Panc1 (cell line): ENCODE measurements at regions not wholly inside any gene's neighbourhood (a gene's known extent, or its start where the extent isn't known, plus 50 kb on each side); places are given as distances from the start of the nearest gene placed in this dataset.

Experiments
- ATAC-seq: fragments of 200-7000 bp; cut with Tn5 transposase; 2 replicates; pipeline ENCODE4 v1.9.1; 2020; ENCODE audit warnings: mild to moderate bottlenecking, moderate library complexity
- BruUV-seq: library from RNA; stranded (reverse); fragments of 400-500 nt; replicated peaks from 2 replicates; lab custom pipeline; 2021; lab: Mats Ljungman, UMichigan
- CTCF ChIA-PET: fragments of 300-600 bp; sonication (Branson Sonifier 250); formaldehyde crosslinking; loops from one replicate; lab custom pipeline; 2022; ENCODE audit warnings: antibody characterized with exemption; lab: Charles Lee
- POLR2A ChIA-PET: fragments of 300-600 bp; sonication (Branson Sonifier 250); formaldehyde crosslinking; loops from one replicate; lab custom pipeline; 2022; ENCODE audit warnings: antibody characterized with exemption; lab: Charles Lee
- DNase-seq: peaks from one replicate; pipeline ENCODE4 v3.0.0-alpha.2; 2010; ENCODE audit warnings: low read depth, low spot score
- H3K27ac ChIP-seq: 2 replicates; pipeline ENCODE4 v1.5.1; 2011; ENCODE audit warnings: mild to moderate bottlenecking, low read length, inconsistent platforms
- H3K27me3 ChIP-seq: fragments of 200-500 bp; sonication (Bioruptor generic); 2 replicates; pipeline ENCODE4 v1.6.0; 2014; ENCODE audit warnings: low read length, inconsistent platforms; ENCODE audit not compliant: control insufficient read depth, insufficient read depth
- H3K36me3 ChIP-seq: fragments of 200-500 bp; sonication (Bioruptor generic); 2 replicates; pipeline ENCODE4 v1.5.1; 2014; ENCODE audit warnings: inconsistent platforms, mild to moderate bottlenecking, low read length, moderate library complexity; ENCODE audit not compliant: control insufficient read depth, insufficient read depth
- H3K4me1 ChIP-seq: 2 replicates; pipeline ENCODE4 v1.5.1; 2011; ENCODE audit warnings: inconsistent platforms, mild to moderate bottlenecking, low read length, moderate library complexity; ENCODE audit not compliant: control insufficient read depth, insufficient read depth
- H3K4me3 ChIP-seq, 2 experiments: 2 replicates each; pipeline ENCODE4 v1.5.1; 2011 to 2012; ENCODE audit warnings: low read depth in 2 of 2, low read length in 2 of 2, mild to moderate bottlenecking in 2 of 2, inconsistent platforms in 1 of 2, moderate library complexity in 1 of 2
- H3K9me3 ChIP-seq: fragments of 200-500 bp; sonication (Bioruptor generic); 2 replicates; pipeline ENCODE4 v1.5.1; 2014; ENCODE audit warnings: low read depth, mild to moderate bottlenecking, inconsistent platforms, low read length, moderate library complexity; ENCODE audit not compliant: control insufficient read depth, insufficient read depth
- POLR2AphosphoS5 ChIP-seq: IDR thresholded peaks from 2 replicates; pipeline ENCODE4 v1.6.1; 2012; ENCODE audit warnings: mild to moderate bottlenecking, low read depth, low read length, moderate library complexity
- SIN3A ChIP-seq: IDR thresholded peaks from 2 replicates; pipeline ENCODE4 v1.6.1; 2012; ENCODE audit warnings: low read depth, mild to moderate bottlenecking, low read length, moderate library complexity, borderline replicate concordance; ENCODE audit not compliant: insufficient read depth
- TCF7L2 ChIP-seq: IDR thresholded peaks from 2 replicates; pipeline ENCODE4 v1.6.1; 2011; ENCODE audit warnings: mild to moderate bottlenecking, low read depth, low read length, inconsistent platforms
- in situ Hi-C: cut with HindIII; loops from 2 replicates; pipeline ENCODE4 v1.10.0; 2016; ENCODE audit warnings: low sequenced_read_pairs, low pct_unique_long_range_greater_than_20kb
- intact Hi-C: fragments of 100-400 bp; cut with micrococcal nuclease; formaldehyde crosslinking; loops from one replicate; pipeline ENCODE4 v1.10.0; 2022; ENCODE audit not compliant: unreplicated experiment
- TF ChIP-seq, protein P1 (sequence below): fragments of 450-650 bp; IDR thresholded peaks from 2 replicates; pipeline ENCODE4 v1.5.1; 2017; ENCODE audit warnings: mild to moderate bottlenecking
- TF ChIP-seq, protein P2 (sequence below), 2 experiments: IDR thresholded peaks; 2 replicates each; pipeline ENCODE4 v1.6.1; 2011 to 2012; ENCODE audit warnings: low read depth in 2 of 2, control low read depth in 1 of 2, low read length in 1 of 2, mild to moderate bottlenecking in 1 of 2, moderate library complexity in 1 of 2; ENCODE audit not compliant: insufficient read depth in 1 of 2

DNA sequence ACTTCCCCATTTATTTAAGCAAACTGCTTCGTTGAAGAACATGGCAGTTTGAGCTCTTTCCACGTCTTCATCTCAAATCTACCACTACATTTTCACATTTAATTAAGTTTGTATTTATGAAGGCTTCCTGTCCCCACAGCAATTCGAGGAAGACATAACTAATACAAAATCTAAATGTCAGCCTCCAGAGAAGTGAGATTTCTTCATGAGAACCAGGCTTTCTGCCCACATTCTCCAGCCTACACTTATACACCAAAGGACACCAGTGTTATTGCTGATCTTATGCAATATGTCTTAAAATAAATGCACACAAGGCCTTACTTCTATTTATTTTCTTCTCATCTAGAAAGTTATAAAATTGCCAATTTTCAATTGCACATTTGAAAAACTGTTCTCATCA, 1209.3 kb upstream of the FAM98A start:
- in situ Hi-C loops = no loop called here
- H3K27ac ChIP-seq = no peak overlapping the region

DNA sequence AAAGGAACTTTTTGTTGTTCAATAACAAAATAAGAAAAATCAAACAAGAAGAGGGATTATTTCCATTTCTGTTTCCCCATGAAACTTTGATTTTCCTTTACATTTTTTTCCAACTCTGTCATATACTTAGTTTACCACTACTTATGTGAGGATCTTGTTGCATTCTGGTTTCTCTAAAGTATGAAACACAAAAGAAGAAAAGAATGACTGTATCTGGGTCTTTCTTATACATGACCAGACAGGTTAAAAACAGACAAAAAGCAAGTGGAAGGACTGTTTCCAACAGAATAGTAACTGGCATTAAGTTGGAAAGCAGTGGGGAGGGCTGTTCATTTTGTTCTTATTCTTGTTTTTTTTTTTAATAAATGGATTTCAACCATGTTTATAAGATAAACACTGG, 1207.8 kb upstream of the FAM98A start:
- no peak for ATAC-seq
- intact Hi-C loops = no loop called here
- Histone ChIP-seq H3K27ac (no peak overlapping the region), H3K27me3 (no peaks in the 10 kb centered on the region), H3K36me3 (no peaks in the 10 kb centered on the region), H3K4me1 (no peaks in the 10 kb centered on the region), H3K4me3 (no peak overlapping the region), H3K9me3 (no peaks in the 10 kb centered on the region)
- POLR2A ChIA-PET = no interaction called here
- no TSS peak for BruUV-seq
- DNase-seq = no peak
- in situ Hi-C loops = no loop called here
- CTCF ChIA-PET = no interaction called here
- no peak for TF ChIP-seq POLR2AphosphoS5
- TF ChIP-seq SIN3A = no peak
- TF ChIP-seq, protein P1, sequence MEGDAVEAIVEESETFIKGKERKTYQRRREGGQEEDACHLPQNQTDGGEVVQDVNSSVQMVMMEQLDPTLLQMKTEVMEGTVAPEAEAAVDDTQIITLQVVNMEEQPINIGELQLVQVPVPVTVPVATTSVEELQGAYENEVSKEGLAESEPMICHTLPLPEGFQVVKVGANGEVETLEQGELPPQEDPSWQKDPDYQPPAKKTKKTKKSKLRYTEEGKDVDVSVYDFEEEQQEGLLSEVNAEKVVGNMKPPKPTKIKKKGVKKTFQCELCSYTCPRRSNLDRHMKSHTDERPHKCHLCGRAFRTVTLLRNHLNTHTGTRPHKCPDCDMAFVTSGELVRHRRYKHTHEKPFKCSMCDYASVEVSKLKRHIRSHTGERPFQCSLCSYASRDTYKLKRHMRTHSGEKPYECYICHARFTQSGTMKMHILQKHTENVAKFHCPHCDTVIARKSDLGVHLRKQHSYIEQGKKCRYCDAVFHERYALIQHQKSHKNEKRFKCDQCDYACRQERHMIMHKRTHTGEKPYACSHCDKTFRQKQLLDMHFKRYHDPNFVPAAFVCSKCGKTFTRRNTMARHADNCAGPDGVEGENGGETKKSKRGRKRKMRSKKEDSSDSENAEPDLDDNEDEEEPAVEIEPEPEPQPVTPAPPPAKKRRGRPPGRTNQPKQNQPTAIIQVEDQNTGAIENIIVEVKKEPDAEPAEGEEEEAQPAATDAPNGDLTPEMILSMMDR = no peak
- TF ChIP-seq, protein P2, sequence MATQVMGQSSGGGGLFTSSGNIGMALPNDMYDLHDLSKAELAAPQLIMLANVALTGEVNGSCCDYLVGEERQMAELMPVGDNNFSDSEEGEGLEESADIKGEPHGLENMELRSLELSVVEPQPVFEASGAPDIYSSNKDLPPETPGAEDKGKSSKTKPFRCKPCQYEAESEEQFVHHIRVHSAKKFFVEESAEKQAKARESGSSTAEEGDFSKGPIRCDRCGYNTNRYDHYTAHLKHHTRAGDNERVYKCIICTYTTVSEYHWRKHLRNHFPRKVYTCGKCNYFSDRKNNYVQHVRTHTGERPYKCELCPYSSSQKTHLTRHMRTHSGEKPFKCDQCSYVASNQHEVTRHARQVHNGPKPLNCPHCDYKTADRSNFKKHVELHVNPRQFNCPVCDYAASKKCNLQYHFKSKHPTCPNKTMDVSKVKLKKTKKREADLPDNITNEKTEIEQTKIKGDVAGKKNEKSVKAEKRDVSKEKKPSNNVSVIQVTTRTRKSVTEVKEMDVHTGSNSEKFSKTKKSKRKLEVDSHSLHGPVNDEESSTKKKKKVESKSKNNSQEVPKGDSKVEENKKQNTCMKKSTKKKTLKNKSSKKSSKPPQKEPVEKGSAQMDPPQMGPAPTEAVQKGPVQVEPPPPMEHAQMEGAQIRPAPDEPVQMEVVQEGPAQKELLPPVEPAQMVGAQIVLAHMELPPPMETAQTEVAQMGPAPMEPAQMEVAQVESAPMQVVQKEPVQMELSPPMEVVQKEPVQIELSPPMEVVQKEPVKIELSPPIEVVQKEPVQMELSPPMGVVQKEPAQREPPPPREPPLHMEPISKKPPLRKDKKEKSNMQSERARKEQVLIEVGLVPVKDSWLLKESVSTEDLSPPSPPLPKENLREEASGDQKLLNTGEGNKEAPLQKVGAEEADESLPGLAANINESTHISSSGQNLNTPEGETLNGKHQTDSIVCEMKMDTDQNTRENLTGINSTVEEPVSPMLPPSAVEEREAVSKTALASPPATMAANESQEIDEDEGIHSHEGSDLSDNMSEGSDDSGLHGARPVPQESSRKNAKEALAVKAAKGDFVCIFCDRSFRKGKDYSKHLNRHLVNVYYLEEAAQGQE (IDR thresholded peaks at IDR 0.05; ENCODE audit: insufficient read depth in 1 of 2, low read depth in 2 of 2, low read length in 1 of 2) = no peak
- no peak for TF ChIP-seq TCF7L2

More for the DNA sequence above, 1209.3 kb upstream of the FAM98A start:
- Histone ChIP-seq H3K27me3 (no peaks in the 10 kb centered on the region), H3K4me1 (no peaks in the 10 kb centered on the region), H3K4me3 (no peak overlapping the region), H3K36me3 (no peaks in the 10 kb centered on the region), H3K9me3 (no peaks in the 10 kb centered on the region)
- TF ChIP-seq, protein P1 = no peak
- TF ChIP-seq TCF7L2 (no peak), SIN3A (no peak), POLR2AphosphoS5 (no peak)
- TF ChIP-seq, protein P2 (IDR thresholded peaks at IDR 0.05; ENCODE audit: insufficient read depth in 1 of 2, low read depth in 2 of 2, low read length in 1 of 2) = no peak
- CTCF ChIA-PET = no interaction called here
- POLR2A ChIA-PET = no interaction called here
- no TSS peak for BruUV-seq
- intact Hi-C loops = no loop called here
- ATAC-seq = no peak
- no peak for DNase-seq
